NCI-H146 treated with DMSO at 0.1 percent for 48 hours (cell line): ENCODE measurements at regions not wholly inside any gene's neighbourhood (a gene's known extent, or its start where the extent isn't known, plus 50 kb on each side); places are given as distances from the start of the nearest gene placed in this dataset.

Experiments
- DNase-seq: peaks from one replicate; lab custom pipeline; 2025; ENCODE audit not compliant: unreplicated experiment; lab: John Stamatoyannopoulos, UW

DNA sequence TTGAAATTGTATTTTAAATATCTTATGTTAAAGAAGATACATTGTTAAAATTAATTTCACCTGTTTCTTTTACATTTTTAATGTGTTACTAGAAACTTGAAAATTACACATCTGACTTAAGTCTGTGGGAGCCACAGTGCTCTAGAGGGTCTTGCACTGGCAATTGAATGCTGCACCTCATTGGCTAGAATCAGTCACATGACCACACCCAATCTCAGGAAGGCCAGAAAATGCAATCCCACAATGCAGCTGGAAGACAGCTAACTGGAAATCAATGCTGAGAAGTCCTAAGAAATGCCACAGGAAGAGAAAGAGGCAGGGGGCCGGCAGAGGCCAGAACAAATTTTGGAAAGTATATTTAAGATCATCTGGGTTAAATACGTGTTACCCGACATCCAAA lies 189.2 kb upstream of the POU3F3 start:
- DNase-seq = no peak

DNA sequence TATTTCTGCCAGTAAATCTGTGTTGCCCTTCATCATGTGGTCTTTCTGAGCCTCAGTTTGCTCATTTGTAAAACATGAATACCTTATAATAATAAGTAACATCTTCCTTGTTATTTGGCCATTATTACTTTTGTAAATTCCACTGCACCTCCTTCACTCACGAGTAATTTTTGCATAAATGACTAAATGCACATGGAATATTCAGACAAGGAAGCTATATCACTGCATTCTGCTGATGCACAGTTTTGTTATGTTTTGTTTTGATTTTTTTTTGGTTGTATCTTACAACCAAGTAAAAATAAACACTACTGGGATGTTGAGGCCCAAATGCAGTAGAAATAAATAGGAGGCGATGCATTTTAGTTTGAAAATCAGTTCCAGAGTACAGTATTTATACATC lies 185.3 kb upstream of the POU3F3 start:
- DNase-seq = no peak

DNA sequence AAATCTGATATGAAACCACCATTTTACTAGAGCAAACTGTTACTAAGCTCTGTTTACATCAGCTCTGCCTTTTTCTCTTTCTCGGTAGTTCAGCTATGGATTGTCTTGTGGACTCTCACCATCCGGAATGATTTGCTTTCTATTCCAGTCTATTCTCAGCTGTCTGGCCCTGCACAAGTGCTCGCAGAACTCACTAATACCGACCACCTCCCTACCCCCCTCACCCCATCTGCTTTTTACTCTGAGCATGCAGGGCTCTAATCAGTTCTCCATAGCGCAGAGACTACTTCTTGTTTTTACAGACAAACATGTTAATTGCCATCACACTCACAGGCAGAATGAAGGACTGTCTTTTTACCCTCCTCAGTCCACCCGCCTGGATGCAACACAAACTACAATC lies 180.7 kb upstream of the POU3F3 start:
- no peak for DNase-seq

DNA sequence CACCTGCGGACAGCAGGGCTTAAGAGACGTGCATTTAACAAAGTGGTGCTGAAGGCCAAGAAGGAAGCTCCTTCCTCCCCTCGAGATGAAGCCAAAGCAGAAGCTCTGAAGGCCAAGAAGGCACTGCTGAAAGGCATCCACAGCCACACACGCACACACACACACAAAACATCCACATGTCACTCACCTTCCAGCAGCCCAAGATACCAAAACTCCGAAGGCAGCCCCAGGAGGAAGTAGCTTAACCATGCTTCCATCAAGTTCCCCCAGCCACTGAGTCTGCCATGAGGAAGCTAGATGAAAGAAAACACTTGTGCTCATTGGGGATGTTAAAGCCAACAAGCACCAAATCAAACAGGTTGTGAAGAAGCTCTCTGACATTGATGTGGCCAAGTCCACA lies 175.7 kb upstream of the POU3F3 start:
- DNase-seq = no peak

DNA sequence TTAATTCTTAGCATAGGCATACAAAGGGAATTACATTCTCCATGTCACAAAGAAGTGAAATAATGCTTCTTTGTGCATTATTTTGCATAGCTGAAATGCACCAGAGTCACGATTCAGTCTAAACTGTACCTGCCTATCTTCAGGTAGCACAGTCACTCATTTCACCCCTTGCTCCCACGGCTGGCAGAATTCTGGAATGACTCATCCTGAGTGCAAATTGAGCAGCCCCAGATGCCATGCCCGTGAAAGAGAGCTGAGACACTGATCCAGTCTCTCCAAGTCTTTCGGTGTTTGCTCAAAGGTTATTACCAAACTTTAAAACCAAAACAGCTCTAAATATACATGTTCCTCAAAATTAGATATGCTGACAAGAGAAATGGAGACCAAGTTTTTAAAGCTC lies 168.3 kb upstream of the POU3F3 start:
- DNase-seq = no peak

DNA sequence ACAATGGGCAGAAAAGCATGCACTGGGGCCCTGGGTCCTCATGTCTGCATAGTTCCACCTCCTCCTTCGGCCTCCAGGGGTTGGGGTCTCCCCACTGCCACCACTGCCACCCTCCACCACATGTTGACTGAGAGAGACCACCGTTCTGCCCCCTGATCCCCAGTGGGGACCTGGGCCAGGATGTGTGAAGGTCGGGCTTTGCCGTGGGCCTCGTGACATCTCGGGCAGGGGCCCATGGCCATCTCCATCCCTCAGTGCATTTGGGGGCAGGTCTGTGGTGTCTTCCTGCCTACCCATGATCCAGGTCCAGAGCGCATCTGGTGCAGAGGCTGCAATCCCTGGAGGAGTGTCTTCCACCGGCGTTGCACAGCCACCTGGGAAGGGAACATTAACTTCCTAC lies 166.8 kb upstream of the POU3F3 start:
- DNase-seq = no peak

DNA sequence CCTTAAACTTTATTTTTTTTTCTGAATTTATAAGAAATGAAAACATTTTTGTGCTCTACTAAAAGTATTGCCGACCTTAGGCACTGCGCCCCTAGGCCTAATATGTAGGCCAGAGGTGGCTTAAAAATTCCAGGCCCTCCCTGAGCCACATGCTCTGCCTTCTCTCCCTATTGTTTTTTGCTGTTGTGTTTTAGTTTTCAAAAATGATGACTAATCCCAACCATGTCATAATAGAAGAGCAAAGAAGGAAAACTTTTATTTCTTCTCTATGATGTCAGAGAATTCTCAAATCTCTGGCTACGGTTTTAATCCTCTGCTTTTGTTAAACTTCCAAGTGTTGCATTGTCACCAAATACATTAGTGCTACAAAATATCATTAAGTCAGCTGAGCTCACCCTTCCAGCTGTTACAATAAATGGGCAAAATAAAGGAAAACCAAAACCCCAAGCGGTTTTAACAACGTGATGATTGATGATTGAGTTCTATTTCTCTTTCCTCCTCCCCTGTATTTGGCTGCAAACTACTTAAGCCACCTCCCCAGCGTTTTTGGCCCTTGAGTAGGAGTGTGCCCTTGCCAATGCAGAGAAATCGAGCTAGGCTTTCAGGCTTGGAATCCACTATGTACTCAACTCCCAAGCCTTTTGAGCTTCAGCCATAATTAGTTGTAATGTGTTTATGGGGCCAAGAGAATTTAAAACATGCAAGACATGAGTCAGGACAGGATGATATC lies 163.5 kb upstream of the POU3F3 start:
- DNase-seq = no peak

DNA sequence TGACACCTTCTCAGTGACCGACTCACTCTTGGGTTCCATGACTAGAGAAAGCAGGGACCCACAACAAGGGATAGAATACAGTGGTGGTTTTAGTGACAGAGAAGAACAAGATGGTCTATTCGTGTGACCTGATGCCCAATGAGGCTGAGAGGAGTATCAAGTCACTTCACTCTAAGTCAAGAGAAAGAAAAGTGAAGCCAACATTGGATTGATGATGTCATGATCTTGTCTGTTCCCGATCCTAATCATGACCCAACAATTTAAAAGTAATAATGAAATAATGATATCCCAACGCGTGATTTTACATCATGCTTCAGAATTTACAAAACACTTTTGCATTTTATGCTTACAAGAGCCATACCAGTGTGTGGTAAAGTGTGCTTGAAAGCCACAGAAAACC lies 155.6 kb upstream of the POU3F3 start:
- no peak for DNase-seq

DNA sequence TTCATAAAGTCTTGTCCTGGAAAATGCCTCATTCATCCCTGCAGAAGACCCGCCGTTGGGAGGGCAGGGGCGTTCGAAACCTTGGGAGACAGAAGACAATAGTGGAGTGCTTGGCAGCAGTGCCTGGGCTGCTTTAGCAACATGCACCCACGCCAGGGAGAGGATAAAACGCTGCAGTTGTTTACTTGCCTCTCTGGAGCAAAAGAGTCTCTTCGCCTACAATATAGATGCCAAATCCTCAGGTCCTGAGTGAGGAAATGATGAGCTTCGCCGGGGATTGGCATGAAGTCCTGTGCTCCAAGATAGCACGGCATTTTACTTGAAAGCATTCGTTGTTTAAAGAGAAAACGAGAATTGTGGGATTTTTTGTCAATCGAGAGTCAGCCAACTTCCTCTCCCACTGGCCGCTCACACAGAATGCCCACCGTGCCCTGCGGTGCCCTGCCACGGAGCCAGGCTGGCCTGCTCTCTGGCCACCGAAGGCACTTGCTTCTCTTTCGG lies 152.5 kb upstream of the POU3F3 start:
- DNase-seq = no peak

DNA sequence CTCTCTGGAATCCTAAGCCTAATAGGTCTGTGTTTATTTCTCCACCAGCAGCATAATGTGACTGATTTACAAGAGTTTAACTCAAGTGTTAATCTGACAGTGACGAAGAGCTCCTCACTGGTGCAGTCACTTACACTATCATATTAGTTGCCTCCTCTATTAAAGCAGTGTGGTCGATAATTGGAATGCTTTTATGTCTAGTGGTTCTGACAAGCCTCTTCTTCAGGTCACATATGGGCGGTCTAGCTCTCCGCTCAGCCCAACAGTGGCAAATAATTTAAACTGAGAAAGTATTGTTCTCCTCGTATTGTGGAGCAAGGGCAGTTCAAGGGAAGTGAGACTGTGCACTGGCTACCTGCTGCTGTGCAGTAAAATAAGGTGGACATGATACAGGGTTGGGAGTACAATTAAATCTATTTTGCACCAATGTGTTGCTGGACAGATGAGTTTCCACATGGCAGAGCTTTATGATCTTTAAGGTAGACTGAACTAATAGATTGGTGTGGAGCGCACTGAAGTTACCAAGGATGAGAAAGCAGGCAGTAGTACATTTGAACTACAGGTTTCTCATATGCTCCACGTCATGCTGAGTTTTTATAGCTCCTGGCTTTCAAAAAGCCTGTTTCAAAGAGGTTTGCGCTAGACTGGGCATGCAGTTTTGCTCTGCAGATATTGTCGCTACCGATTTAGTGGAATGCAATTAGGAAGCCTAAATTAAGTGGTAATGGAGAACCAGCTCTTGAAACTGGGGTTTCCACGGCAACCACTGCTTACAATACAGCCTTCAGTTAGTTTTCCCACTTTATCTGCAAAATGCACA lies 151.7 kb upstream of the POU3F3 start:
- no peak for DNase-seq

DNA sequence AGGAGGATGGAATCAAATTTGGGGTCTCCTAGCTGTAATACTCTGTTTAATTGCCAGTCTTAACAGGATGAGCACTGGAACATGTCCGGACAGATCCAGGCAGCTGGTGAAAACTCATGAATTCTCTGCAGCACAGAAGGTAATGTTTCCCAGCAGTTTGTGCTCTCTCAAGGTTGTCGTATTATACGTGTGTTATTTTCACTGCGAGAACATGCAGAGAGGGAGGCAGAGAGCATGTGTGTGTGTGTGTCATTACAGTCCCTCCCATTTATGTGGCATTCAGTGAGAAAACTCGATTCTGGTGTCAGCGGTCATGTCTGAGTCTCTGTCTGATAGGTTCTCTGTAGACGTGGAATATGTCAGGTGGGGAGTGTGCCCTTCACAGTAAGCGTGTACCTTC lies 150.2 kb upstream of the POU3F3 start:
- DNase-seq = no peak

DNA sequence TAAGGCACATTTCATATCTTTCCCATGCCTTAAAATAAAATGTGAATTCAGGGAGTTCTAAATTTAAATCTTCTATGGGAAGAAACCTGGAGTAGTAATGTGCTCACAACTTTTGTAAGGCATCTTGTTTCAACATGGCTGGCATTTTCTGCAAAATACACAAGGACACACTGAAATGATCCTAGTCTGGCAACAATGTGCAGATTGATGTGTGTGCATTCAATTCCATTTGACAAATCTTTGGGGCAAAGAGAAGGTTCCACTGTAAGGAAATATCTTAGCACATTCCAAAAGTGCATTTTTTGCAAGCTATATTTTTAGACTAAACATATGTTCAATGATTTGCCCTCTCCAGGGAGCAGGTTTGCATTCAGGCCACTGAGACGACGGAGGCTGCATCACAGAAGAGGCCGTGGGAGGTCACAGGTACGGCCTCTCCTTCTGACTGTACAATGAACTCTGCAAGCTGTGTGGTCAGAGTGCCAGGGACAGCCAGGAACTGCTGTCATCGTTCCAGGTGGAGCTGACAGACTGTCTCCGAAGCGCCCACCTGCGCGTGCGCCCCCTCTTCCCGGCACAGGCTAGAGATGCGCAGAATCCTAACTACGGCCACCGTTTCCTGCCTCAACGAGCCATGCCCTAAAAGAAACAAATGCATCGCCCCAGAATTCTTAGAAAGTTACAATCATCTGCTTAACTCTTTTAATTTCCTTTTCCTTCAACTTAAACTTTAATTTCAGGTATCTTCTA lies 149.2 kb upstream of the POU3F3 start:
- no peak for DNase-seq

DNA sequence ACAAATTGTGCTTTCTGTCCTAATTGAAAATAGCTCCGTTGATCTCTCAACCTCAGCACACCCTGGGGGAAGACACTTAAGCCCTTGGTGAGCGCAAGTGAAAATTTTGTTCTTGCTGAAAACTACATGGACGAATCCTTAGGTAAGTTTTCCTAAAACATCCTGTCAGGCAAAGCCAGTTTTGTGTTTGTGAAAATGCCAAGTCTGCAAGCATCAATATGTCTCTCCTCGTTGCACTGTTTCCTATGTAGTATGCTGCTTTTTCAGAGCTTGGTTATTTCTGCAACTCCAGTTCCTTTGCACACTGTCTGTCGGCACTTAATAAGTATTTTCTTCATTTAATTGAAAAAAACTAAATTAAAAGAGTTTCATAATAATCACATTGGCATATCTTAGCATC lies 146.9 kb upstream of the POU3F3 start:
- DNase-seq = no peak

DNA sequence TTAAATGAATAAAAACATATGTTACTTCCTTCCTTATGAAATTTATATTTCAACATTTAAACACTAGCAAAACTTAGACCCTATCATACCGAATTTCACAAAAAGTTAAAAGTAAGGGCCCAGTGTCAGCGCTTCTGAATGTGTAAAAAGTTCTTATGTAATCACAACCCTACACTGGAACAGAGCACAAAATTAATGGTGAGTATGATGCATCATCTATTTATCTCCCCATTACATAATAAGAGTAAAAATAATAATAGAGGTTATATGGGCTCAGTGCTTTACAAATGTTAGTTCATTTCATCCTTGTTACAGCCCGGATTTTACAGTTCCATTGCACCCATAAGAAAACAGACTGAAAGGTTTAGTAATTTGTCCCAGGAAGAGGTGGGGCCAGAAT lies 144.9 kb upstream of the POU3F3 start:
- DNase-seq = no peak

DNA sequence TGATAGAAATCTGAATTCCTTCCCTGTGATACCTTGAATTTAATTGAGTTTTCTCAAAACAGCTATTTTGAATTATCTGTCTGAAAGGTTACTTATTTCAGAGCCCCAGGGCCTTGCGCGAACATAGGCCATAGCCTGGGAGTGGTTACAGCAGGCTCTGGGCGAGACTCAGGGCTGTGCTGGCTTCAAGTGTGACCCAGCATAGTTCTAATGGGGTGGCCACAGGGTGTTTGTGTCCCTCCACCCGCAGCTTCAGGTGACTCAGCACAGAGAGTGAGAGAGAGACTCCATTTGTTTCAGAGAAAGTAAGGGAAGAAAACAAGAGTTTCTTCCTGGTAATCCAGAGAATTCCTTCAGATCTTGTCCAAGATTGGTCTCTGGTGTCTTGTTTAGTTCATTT lies 137.9 kb upstream of the POU3F3 start:
- DNase-seq = no peak

DNA sequence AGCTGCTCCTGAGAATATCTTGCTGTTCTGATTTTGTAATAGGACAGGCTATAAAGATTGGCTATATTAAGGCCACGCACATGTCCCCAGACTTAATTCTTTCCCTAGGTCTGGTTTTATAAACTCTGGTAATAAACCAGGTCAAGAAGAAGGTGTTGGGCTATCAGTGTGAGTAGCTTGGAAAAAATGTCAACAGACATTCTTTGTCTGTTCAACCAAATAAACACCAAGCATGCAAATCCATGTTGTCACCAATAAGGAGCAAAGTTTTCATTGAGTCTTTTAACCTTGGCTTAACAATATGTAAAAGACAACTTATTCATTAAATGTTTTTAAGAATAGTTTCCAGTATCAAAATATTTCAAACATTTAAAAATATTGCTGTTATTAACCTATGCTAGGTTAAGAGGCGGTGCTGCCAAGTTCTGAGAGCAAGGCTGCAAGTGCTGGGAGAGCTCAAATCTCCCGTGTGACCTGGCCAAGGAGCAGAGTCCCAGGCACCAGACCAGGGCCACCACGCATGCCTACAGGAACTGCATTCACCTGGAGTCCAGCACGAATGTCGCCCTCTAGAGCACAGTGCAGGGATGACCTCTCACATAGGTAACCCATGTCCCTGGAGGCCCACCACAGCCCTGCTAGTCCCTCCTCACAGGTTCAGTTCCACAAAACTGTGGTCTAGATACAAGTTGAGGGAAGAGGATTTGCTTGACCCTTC lies 120.5 kb upstream of the POU3F3 start:
- DNase-seq = no peak

DNA sequence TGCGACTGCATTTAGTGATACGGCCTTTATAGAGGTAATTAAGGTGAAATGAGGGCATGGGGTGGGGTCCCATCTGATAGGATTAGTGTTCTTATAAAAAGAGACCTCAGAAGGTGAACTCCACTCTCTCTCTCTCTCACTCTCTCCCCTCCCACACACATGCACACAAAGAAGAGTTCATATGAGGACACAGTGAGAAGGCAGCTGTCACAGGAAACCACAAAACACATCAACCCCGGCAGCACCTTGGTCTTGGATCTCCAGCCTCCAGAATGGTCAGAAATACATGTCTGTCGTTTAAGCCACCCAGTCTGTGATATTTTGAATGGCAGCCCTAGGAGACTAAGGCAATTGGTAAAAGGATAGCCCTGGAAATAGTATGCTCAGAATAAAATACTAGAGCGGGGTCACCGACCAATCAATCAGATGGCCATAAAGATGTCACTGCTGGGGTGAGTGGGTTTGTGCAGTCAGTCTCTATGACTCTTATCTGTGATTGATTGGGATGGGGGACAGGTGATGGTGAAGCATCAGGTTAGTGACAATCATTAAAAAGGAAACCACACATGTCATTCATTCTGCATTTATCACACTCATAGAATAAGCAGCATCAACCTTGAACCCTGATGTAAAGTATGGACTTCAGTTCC lies 118.9 kb upstream of the POU3F3 start:
- no peak for DNase-seq

DNA sequence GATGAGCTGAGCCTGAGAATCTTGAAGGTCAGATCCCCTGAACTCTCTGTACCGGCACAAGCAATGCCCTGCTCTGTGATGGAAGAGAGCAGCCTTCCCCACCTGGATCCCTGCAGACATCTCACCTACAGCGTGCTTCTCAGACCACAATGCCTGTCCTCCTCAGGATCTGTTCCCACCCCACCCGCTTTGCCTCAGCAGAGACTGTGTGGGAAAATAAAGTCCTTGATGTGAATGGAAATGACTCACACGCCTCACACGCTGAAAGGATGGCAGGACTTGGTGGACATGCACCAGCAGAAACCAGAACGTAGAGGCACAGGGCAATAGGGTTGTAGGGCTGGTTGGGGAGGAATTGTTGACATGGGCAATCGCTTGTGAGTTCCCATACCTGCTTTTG lies 117.9 kb upstream of the POU3F3 start:
- DNase-seq = no peak

DNA sequence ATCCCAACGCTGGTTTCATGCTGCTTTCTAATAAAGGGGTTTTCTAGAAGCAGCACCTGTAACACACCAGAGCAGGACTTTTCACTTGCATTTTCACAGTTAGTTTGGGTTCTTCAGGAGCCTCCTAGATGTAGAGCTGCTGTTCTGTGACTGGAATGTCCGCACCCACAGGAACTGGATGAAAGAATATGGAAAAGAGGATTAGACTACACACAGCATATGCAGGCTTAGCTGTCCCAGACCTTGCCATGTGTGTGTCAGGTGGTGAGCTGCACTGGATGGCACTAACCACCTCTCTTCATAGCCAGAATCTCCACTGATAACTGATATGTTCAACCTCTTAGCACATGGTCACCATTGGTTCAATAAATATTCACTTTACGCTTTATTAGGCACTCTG lies 112.1 kb upstream of the POU3F3 start:
- DNase-seq = no peak

DNA sequence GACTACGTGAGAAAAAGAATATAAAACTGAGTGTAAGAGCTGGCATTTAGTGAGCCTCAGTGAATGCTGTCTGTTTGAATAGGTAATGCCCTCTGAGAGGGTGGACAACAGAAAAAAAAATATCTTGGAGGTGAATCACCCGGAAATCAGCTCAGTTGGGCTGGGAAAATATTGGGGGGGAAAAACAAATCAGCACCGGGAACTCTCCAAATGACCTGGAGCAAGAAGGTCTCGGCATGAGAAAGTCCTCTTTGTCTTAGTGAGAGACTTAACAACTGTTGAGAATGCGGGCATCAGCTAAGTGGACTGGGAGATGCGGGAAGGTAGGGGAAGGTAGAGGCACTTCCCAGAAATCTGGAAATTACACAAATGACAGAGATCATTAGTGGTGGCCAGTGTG lies 109.4 kb upstream of the POU3F3 start:
- DNase-seq = no peak

DNA sequence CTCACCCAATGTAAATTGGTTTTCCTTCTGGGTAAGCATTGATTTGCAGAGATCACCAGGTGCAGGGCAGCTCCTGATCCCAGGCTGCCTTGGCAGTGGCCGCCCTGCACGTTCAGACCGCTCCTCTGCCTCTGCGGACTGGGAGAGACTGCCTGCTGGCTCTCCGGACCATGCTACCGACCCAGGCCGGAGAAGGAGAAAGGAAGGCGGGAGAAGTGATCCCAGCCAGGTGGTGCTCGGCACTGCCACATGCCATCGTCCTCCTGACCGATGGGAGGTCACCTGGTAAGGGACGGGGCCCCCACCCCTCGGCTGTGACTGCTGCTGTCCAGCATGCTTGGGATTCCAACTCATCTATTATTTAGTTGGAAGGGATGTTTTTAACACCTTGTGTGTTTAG lies 108.1 kb upstream of the POU3F3 start:
- no peak for DNase-seq
